Kasumi-1 (cell line): ENCODE measurements at regions not wholly inside any gene's neighbourhood (a gene's known extent, or its start where the extent isn't known, plus 50 kb on each side); places are given as distances from the start of the nearest gene placed in this dataset.

Experiments used
- DNase-seq, 2 experiments: peaks; one replicate each; lab custom pipeline; 2025; lab: John Stamatoyannopoulos, UW

DNA sequence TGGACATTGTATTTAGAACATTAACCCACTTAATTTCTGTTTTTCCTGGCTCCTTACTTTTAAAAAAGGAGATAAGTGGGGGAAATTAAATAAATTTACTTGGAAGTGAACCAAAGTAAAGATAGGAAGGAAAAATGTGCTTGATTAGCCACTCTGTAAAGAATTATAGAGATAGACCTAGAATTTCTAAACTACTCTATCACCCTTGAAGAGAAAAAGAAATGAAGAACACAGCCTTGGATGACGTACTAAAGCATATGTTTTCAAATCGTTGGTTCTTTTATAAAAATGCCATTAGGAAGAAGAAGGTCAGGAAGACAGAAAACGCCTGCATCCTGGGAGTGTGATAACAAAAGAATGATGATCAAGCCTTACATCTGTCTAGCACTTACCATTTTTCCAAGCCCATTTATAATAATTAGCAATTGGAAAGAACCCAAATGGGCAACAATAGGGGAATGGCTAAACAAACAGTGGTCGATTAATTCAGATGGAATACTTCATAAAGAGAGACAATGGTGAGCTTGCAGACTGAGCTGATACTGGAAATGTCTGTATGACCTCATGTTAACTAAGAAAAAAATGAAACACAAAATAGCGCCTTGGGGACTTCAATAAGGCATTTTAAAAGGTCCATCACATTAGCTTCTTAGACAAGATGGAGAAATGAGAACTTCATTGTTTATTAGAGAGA lies 81.0 kb upstream of the LRRC55 start:
- no peak for DNase-seq

DNA sequence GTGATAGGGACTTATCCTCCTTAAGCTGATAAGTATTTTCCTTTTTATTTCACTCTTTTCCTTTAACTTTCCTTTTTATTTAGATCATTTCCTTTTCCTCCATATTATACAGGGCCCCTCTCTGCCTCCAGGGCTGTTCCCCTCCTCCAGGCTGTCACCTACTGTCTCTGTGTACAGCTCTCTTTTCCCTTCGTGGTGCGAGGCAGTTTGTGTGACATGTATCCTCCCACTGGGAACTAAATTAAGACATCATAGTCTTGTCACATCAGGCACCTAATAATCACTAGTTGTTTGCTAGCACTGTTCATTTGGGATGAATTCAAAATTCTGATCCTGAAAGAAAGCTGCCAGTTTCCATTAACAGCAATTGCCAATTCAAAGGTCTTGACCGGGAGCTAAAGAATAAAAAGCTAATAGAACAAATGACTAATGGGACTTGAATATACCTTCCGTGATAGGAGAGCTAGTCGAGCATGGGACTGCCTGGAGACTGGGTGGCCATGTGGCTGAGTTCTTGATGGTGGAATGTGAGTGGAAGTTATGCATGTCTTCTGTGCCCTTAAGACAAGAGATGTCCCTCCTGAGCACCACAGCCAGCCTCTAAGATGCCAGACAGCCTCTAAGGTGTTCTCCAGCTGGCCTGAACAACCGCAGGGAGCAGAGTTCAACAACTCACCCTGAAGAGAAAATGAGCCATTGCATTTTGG lies 77.7 kb upstream of the LRRC55 start:
- DNase-seq: no peak

DNA sequence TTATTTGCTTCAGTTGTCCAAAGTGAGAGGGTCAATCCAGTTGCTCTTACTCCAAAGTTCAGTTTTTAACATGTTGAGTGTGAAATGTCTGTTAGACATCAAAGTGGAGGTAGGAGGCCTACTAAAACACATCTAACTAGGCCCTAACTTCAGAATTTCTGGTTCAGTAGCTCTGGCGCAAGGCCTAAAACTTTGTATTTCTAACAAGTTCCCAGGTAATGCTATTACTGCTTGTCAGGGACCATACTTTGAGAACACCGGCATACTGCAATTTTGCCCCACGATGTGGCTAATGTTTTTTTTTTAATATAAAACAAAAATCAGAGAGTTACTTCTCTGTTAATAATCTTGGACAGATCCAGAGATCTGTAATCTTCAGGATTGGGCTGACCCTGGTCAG lies 72.4 kb upstream of the LRRC55 start:
- no peak for DNase-seq

DNA sequence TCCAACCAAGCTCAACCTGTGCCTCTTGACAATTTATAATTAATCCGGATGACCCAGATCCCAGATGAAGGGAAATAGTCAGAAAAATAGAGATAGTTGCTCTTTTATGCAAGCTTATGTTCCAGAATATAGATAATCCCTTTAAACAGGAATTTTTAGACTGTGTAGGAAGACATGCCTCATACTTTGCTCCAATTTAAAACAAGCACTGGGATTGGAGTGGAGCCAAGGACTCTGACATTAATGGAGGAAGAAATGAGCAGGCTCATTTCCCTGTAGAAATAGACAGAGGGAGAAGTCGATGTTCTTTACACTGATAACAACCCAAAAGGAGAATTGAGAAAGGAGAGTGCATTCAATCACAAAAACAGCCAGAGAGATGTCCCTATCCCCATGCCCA lies 70.1 kb upstream of the LRRC55 start:
- no peak for DNase-seq

DNA sequence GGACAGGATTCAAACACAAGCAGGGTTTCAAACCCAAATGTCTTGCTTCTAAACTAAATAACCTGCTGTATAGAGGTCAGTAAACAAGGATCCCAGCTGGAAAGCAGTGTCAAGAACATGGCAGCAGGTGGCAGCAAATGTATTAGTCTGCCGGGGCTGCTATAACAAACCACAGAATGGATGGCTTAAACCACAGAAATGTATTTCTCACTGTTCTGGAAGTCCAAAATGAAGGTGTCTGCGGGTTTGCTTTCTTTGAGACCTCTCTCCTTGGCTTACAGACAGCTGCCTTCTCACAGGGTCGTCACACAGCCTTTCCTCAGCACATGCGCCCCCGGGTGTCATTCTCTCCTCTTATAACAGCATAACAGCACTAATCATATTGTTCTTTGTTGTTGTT lies 65.1 kb upstream of the LRRC55 start:
- peak; percentile 59 to 63 for DNase-seq

DNA sequence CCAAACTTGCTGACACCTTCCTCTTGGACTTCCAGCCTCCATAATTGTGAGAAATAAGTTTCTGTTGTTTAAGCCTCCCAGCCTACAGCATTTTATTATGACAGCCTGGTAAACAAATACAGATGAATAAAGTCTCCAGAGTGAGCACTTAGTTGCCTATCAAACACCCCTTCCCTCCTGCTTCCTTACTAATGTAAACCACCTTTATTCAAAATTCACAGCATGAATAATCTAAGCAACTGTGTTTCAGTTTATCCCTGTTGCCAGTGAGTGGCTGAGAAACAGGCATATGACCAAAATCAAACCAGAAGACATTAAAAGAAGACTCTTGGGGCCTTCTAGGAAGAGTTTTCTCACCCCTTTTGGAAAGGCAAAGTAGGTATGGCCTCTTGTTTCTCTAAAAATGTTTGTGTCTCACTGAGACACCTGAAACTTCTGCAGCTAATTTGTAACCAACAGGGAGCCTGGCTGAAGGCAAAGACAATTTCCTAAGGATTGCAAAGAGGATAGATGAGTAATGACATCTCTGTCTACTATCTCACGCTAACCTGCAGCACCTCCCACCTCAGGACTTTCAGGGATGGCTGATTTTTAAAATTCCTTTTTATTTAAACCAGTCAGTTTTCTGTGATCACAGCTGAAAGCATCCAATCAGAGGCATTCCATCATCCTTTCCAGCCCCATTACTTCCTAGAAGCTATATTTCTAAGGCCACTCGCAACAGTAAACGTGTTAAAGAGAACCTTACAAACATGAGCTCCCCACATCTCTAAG lies 61.4 kb upstream of the LRRC55 start:
- DNase-seq: no peak

DNA sequence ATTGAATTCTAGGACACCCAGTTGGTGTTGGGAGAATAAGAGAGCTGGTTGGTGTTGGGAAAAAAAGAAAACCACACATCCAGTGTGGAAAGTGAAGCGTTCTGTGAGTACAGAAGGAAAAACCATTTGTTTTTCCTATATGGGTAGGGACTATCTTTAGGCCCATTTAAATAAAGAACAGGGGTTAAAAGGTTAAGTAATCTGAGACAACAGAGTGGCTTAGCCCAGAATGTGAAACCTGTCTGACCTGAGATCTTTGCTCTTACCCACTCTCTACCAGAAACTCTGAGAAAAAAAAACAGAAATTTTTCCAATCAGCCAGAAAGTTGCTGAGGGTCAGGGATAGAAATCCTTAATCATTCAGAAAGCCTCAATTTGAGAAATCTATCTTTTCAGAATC lies 59.8 kb upstream of the LRRC55 start:
- no peak for DNase-seq

DNA sequence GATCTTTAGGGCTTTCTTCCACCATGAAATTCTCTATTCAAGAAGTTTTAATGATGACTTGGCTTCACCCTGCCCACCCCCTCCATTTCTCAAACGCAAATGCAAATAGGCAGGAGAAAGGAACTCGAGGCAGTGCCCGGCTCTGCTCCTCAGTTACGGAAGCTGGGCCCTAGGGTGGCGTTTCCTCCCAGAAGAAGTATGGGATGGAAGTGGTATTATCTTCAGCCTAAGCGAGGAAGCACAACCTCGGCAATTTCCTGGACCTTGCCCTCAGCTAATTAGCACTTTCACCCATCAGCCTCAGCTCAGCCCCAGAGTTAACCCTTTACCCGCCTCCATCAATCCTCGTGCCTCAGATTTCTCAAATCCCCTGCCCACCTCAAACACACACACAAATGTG lies 58.2 kb upstream of the LRRC55 start:
- DNase-seq: no peak

DNA sequence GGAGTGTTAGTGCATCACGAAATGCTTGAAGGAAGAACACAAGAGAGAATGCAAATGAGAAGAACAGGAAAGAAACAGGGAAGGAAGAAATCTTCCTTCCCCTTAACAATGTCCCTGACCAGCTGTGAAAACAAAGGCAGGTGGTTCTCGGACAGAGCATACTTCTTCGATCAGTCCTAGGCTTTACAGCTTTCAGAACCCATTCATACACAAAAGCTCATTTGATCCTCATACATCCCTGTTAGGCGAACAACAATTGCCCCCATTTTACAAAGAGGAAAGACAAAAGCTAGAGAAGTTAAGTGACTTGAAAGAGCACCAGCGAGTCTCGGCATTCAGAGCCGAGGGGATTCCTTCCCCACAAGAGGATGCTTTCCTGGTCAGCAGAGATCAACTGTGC lies 57.2 kb upstream of the LRRC55 start:
- DNase-seq: no peak

DNA sequence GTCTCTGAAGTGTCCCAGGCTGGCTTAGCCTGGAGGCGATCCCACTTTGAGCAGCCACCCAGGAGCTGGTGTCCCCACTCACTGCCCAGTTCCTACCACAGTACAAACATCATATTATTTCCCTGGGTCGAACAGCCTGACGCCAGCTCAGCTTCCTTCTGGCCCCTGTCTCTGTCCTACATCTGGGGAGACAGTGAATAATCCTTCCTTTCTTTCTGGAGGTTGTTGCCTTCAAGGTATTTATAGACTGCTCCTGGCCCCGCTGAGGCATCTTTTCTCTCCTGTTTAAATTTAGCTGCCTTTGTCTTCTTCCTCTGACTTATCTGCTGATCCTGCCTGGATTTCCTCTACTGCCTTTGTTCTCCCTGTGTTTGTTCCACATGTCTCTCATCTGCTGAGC lies 56.8 kb upstream of the LRRC55 start:
- DNase-seq: no peak

DNA sequence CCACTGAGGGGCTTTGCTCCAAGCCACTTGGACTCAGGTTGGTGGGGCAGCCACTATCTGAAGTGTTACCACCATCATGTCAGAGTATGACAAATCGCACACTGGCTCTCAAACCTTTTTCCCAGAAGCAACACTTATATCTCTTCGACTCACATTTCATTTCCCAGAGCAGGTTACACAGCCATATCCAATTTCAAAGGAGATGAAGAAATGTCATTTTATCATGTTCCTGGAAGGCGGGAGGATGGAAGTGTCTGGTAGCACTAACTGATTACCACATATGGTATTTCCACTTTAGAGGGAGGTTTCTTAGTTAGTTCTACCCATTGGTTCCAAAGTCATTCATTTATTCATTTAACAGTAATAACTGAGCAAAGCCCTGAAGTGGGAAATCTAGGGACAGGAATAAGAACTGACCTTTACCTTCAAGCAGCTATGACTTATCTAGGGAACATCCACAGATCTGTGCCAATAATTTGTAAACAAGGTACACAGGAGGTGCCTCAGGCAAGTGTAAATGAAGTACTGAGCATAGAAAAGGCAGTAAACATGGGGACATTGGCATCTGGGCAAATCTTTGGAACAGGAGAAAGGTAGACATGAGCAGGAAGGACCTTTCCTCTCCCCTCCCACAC lies 54.9 kb upstream of the LRRC55 start:
- DNase-seq: no peak

DNA sequence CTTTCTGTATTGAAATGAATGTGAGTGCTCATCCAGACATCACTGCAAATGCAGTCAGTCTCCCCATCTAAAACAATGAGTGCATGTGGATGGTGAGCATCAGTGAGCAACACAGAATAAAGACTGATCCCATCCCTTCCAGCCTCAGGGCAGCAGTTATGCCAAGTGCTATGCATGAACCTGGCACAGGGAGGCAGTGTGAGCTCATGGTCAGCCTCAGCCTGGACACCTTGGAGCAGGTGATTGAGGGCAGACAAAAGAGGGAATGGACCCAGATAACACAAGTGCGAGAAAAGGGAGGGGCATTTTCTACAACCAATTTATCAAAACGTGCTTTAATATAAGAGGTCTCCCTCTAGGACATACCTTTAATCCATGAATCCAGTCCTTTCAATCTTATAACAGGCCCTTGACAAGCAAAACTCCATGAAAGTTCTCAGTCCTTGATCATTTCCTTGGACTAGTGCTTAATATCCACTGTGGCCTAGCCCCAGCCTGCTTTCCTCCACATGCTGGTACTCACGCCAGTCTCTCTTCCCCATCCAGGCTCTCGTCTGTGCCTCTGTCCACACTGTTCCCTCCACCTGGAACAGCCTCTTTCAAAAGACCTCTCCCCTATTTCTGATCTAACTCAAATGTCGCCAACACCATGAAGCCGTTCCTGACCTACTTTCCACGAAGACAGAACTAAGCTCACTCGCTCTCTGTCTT lies 50.5 kb upstream of the LRRC55 start:
- DNase-seq: peak in 1 of 2 experiments; percentile 8
